HG03280 (cell line): ENCODE measurements at regions not wholly inside any gene's neighbourhood (a gene's known extent, or its start where the extent isn't known, plus 50 kb on each side); places are given as distances from the start of the nearest gene placed in this dataset.

Experiments used
- ATAC-seq: cut with Tn5 transposase; IDR thresholded peaks from one replicate; pipeline ENCODE4 v1.9.1; 2021; ENCODE audit warnings: mild to moderate bottlenecking, moderate library complexity; ENCODE audit not compliant: unreplicated experiment

DNA sequence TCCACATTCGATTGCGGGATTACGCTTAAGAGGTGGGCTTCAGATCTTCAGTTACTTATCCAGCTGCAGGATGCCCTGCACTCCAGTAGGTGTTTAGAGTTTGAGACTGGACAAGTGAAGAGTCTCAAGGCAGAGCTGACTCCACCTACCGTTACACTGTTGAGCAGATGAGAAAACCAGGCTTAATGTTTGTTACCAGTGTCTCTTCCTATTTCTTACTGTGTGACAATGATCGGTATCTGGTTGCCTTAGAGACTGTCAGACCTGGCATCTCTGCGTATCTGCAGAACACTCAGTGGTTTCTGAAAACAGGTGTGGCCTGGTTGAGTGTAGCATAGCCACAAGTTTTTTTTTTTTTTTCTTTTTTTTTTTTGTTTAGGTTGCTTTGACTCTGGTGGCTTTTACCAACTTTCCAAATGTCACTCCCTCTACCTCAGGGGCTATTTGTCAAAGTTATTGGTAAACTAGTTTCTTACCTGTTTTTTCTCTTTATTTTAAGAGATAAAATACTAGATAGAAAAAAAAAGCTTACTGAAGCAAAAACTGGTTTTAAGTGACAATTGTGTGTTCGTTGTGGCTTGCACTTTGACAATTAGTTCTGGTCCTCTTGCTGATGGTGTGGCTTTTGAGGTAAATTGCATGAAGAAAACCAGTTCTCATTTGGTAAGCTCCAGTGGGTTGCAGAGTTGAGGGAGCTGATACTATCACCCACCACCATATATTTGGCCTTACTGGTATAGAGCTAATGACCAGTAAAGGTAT lies 284.8 kb downstream of the ETS1 start:
- peak; percentile 87 for ATAC-seq

DNA sequence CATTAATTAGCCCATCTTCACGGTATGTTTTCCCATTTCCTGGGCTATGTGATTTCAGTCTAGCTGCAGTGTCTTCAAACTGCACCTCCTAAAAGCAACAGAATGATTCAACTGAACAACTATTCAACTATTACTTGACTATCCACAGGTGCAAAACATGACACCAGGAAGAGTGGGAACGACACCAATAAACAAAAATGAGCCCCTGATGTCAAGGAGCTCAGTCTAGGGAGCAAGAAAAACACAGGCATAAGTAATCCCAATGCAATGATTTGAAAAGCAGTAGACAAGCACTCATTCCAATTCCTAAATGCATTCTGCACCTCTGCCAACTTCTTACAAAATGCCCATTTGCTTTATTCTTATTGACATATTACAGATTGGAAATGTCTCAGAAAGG lies 285.6 kb downstream of the ETS1 start:
- ATAC-seq = no peak

DNA sequence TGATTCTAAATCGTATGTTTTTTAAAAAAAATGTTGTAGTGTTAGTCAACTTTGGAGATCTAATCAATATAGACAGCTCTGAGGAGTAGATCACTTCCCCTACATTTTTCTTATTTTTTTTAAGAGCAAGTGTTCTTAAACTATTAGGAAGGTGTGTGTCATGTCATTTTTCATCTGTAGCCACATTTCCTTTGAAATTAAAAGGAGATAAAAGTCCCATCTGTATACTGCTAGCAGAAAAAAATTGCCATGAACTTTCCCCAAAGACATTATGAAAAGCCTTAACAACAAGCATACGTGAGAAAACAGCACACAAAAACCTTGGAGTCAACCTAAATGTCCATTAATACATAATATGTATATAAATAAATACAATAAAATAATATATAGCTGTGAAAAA lies 286.6 kb downstream of the ETS1 start:
- no peak for ATAC-seq

GRCh38 chr11:128299132-128299726 lies 288.1 kb downstream of the ETS1 start:
- no peak for ATAC-seq

DNA sequence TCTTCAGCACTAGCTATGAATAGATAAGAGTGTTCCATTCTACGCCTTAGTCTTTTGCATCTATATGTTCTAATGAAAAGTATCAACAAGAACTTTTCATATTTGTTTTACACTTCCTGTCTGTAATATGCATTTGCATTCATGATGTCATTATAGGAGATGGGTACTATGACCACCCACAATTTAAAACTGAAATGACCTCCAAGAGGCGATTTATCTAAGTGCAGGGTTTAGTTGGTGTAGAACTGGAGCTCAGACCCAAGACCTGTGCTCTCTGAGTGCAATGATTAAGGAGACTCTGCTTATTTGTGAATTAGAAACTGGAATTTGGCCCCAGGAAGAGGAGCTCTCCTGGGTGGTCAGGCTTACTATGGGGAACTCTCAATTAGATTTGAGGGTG lies 289.1 kb downstream of the ETS1 start:
- ATAC-seq = peak; percentile 29

DNA sequence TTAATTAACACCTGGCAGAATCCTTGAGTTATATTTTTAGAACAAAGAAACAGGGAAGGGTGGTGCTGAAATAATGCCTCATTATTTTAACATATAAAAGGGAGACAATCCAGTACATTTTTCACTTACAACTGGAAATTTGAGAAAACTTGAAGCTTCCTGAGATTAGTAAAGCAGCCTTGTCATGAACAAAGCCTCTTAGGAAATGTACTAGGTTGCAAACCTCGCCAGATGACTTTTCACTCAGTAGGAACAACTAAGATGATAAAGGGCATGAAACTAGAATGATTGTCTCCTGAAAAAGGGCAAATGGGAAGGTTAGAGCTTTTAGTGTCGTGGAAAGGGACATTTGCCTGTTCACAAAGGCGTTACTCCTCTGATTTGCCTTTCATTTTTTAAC lies 289.6 kb downstream of the ETS1 start:
- no peak for ATAC-seq

DNA sequence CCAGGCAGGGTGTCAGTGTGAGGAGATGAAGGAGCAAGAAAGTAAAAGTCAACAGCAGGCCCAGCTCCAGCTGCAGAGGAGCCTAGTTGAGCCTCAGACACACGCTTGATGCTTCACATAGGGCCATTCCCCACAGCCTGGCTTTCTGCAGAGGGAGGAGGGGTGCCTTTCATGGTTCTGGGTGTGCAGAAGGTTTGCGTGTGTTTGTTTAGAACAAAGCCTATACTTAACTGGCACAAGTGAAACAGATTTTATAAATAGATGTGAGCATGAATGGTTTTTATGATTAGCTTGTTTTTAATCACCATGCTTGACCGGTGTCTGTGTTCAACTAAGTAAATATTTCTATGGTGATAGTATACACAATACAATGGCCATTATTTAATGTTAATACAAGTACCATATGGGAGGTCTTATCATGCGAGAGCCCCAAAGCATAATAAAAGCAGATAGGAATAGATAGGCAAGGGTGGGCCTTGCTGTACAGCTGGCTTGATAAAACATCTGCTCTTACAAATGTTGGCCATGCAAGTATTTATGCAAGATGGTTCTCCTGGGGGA lies 290.2 kb downstream of the ETS1 start:
- no peak for ATAC-seq

- ATAC-seq = no peak
Observed at GRCh38 chr11:128294671-128295050, 292.7 kb downstream of the ETS1 start.

DNA sequence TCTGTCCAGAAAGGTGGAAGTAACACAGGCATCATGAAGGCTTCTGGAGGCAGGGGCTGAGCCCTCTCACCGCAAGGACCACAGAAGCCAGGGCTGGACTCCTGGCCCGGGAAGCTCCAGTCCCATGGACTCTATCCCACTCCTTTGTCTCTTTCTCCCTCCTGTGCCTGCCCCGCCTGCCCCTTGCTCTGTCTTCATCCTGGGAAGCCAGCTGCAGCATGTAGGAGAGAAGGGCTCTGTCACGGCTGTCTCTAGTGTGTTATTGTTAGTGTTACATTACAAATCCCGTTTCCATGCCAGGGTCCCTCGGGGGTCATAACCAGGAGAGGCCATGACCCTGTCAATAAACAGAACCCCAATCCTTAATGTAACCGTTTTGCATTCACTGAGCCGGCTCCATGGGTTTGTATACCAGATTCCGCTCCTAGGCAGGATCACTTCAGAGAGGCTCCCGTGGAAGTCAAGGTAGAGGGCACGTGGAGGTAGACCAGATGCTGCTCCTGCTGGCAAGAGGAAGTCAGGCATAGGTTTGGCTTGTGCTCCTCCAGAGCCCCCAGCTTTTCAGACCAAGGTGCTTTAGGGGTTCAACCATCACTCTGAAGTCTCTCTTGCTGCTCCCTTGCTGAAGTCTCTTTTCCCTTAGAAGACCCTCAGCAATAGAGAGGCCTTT lies 293.2 kb downstream of the ETS1 start:
- no peak for ATAC-seq

- ATAC-seq = no peak
Observed at GRCh38 chr11:128291835-128292234, 295.5 kb downstream of the ETS1 start.

- no peak for ATAC-seq
Observed at GRCh38 chr11:128291007-128291406, 296.4 kb downstream of the ETS1 start.

DNA sequence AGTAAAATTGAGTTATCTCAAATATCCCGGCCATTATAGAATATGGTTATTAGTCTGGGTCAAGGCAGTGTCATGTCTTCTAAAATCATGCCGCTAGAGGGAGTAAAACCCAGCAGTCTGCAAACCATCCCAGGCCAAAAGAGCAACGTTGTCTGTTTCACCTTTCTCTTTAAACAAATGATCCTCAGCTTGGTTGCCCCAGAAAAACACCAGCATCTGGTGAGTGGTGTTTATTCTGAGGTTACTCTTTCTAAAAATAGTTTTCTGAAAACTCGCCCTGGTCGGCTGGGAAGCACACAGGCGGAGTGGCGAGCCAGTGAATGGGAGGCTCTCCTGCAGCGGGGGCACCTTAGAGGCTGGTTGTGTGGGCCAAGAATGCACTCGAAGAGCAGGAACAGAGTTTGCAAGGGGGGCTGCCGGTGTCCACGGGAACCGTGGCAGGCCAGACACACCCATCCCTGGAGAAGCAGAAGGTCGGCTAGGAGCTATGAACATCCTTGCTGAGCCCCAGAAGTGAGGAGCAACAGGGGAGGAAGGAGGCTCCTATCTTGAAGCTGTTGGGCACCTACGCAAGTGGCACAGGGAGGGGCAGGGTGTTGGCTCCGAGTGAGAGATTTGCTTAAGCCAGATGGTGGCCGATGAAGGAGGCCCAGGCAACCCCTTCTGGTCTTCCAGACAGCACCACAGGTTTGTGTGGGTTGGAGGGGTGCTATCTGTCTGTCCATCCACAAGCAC lies 297.1 kb downstream of the ETS1 start:
- ATAC-seq = peak; percentile 74

GRCh38 chr11:128289048-128289447 lies 298.3 kb downstream of the ETS1 start:
- ATAC-seq = no peak

GRCh38 chr11:128288368-128288767 lies 299.0 kb downstream of the ETS1 start:
- no peak for ATAC-seq

GRCh38 chr11:128285321-128285720 lies 302.0 kb downstream of the ETS1 start:
- no peak for ATAC-seq

DNA sequence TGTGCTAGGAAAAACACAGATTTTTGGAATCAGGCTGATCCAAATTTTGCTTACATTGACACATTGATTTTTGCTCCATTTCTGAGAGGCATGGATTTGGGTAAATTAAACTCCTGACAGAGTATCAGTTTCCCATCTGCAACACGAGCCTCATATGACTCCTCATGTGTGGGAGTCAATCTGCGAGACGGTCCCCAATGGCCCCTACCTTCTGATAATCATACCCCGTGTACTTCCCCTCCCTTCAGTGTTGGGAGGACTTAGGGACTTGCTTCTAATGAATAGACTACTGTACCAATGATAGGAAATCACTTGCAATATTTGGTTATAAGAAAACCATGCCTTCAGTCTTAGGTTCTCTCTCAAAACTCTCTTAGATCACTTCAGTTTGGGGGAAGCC lies 302.7 kb downstream of the ETS1 start:
- ATAC-seq = no peak

- no peak for ATAC-seq
Observed at GRCh38 chr11:128283451-128283850, 303.9 kb downstream of the ETS1 start.

DNA sequence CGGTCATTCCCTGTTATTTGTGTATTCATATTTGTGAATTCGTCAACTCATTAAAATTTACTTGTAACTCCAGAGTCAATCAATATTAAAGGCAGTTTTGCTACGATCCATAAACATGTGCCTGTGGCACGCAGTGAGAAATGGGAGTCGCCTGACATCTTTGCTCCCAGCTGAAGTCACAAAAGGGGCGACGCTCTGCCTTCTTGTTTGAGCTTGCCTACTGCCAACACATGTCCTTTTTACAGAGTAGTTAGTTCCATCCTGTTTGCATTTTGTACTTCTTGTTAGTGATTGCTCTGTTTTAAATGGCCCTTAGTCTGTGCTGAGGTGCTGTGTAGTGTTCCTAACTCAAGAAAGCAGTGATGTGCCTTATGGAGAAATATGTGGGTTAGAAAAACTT lies 305.3 kb downstream of the ETS1 start:
- ATAC-seq = no peak

GRCh38 chr11:128279866-128280265 lies 307.5 kb downstream of the ETS1 start:
- ATAC-seq = no peak

- ATAC-seq = no peak
Observed at GRCh38 chr11:128273736-128274135, 313.6 kb downstream of the ETS1 start.

- ATAC-seq = no peak
Observed at GRCh38 chr11:128271401-128271800, 316.0 kb downstream of the ETS1 start.
